Stimulated activated CD4-positive, alpha-beta T cell treated with anti-CD3 and anti-CD28 coated beads, Interleukin-12 subunit alpha, Interleukin-12 subunit beta, amount 100 ng/mL, for 48 hours (primary cell): ENCODE measurements at regions not wholly inside any gene's neighbourhood (a gene's known extent, or its start where the extent isn't known, plus 50 kb on each side); places are given as distances from the start of the nearest gene placed in this dataset.

ENCODE experiments used
- DNase-seq, 3 donors: peaks; one replicate each; pipeline ENCODE4 v3.0.0-alpha.2; 2020; ENCODE audit warnings: low read depth in 2 of 3, low spot score in 1 of 3

DNA sequence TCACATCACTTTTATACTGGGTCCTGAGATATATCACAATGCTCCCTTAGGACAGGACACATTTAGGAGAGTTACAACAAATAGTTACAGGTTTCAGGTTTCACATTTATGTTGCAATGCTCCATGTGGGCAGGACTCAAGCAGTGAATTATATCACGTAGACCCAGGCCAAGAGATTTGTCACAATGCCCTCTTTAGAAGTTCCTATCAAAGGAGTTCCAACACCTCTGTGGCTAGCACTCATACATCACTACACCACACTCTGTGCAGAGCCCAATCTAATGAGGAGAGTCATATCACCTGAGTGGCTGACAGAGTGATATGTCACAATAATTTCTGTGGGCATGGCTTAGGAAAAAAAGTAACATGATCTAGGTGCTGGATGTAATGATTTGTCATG, 1068.2 kb upstream of the AMELY start:
- DNase-seq: no peak

DNA sequence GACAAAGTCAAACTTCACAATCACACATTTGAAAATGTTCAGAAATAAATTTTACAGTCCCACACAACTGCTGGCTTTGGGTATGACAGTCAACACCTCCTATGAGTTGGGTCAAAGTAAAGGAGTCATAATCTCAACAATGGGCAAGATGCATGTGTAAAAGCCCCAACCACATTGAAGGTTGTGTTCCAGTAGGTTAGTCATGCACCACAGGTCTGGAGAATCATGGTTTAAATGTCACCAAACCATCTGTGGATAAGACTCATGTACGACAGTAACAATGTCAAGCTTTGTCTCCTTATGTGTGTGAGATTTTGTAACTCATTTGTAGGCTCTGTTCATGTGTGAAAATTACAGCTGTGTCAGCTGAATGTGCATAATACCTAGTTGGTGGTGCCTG, 1065.7 kb upstream of the AMELY start:
- no peak for DNase-seq

DNA sequence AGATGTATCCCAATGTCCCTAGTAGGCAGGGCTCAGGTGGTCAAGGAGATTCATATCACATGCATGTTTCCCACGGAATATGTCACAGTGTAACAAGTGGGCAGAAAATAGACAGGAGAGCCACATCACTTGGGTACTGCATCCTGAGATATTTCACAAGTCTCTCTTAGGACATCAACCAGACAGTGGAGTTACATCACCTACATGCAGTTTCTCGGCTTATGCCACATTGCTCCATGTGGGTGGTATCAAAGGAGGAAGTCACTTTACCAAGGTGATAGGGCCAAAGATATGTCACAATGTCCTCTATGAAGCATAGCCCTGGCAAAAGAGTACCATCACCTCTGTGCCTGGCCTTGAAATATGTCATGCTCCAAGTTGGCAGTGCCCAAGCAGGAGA, 1056.7 kb upstream of the AMELY start:
- DNase-seq: no peak

DNA sequence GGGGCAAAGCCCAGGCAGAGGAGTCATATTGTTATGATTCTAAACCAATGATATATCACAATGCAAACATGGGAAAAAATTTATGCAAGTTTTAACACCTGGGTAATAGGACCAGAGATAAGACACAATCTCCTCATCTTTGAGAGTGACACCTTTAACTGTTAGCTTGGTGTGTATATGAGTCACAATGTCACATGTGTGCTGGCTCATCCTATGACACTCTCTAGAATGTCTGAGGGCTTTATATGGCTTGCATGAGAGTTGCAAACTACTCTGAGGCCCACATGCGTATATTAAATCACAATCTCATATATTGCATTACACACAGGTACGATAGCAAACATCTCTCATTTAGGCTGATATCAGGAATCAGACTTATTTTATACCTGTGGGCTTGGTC, 1055.4 kb upstream of the AMELY start:
- DNase-seq: no peak

DNA sequence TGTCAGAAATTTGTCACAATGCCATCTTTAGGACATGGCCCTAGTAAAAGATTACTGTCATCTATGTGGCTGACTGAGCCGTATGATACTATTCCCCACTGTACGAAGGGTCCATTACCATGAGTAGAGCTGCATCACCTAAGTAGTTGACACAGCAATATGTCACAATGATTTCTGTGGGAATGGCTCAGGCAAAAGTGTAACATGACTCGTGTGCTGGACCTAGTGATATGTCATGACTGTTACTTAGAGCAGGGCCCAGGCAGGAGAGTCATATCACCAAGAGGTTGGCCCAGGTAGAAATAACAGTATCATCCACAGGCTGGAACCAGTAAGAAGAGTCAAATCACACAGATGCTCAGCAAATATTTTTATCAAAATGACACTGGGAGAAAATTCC, 1051.8 kb upstream of the AMELY start:
- no peak for DNase-seq

DNA sequence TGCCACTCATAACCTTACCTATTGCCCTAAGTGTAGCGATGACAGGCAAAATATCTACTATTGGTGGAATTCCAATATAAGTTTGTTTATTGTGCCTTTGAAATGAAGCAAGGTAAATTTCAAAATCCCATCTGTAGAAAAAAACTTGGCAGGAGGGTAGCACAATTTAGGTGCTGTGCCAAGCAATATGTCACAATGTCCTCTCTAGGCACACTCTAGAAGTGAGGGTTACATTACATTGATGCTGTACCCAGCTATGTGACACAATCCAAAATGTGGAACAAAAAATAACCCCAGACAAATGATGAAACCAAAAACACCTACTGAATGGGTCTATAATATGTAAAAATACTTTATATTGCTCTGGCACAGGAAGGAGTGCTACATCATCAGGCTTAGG, 1050.8 kb upstream of the AMELY start:
- DNase-seq: no peak

DNA sequence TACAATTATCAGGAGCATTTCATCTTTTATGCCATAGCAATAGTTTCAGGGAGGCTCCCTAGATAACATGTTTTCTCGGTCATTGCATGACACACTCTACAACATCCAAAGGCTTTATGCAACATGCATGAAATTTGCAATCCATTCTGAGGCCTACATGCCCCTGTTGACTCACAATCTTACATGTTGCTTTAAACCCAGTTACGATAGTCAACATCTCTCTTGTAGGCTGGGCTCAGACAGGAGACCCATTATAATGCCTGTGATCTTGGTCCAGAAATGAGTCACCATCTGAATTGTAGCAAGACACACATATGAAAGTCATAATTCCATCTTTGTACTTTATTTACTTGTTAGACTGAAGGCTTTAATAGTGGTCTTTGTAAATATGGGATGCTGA, 1050.3 kb upstream of the AMELY start:
- DNase-seq: no peak

DNA sequence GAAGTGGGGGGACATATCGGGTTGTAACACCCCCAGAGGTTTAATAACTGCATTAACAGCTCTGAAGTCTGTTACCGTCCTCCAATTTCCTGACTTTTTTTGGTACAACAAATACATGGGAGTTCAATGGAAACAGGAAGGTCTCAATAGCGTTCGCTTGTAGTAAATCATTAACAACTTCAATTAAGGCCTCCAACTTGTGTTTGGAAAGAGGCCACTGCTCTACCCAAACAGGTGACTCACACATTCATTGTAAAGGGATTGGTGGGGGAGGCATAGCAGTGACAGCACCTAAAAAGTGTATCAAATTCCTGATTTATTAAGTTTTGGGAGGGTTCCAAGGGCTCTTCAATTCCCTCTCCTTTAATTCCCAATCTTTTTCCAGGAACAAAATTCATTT, 1046.2 kb upstream of the AMELY start:
- DNase-seq: no peak

DNA sequence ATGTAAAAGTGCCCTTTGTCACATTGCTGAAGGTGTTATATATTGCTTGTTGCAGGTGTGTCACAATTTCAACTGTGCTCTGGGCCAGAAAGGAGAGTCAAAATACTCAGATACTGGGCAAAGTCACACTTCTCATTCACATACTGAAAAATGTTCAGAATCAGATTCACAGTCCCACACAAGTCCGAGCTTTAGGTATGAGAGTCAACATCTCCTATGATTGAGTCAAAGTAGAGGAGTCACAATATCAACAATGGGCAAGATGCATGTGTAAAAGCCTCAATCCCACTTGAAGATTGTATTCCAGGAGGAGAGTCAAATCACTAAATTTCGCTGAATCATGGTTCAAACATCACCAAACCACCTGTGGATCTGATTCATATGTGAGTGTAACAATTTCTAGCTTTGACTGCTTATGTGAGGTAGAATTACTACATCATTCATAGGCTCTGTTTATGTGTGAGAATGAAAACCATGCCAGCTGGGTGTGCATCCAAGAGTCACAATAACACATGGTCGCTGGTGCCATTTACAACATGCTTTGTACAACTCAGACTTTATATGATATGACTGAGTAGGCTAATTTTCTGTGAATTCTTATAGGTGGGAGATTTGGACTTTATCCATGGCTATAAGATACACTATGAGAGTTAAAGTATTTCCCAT, 1039.8 kb upstream of the AMELY start:
- DNase-seq: no peak

DNA sequence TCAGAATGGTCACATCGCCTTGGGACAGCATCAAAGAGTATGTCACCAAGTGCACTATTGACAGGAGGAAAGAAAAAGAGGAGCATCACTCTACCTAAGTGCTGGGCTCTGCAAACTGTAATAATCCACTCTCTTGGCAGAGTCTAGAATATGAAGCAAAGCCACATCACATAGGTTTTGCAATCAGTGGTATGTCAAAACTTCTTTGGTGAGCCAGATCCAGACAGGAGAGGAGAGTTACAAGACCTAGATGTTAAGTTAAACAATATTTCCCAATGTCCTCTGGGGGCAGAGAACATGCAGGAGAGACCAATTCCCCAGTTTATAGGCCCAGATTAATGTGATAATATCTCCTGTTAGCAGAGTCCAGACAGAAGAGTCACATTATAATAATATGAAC, 1032.6 kb upstream of the AMELY start:
- DNase-seq: no peak

DNA sequence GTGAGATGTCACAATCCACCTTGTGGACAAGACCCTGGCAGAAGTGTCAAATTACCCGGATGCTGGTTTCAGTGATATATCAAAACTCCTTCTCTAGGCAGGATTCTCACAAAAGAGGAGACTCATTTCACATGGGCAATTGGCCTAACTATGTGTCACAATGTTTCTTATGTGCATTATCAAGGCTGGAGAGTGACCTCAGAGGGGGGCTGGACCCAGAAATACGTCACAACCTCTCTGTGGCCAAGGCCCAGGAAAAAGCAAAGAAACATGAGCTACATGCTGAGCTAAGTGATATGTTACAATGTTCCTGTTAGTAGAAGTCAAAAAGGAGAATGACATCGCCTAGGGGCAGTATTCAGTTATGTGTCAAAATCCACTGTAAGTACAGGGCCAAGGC, 1031.2 kb upstream of the AMELY start:
- DNase-seq: no peak

DNA sequence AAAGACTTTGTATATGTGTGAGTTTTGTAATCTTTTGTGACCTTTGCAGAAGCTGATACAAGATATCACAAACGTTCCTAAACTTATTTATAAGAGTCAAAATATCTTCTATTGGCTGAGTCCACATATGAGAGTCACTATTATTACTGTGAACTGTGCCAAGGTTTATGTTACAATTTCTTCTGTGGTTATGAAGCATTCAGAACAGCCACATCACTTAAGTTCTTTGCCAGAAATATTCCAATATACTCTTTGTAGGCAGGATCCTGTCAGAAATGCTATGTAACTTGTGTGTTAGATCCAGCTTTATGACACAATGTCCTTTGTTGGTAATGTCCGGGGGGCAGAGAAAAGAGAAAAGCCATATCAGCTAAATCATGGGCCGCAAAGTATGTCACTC, 1030.3 kb upstream of the AMELY start:
- DNase-seq: no peak

DNA sequence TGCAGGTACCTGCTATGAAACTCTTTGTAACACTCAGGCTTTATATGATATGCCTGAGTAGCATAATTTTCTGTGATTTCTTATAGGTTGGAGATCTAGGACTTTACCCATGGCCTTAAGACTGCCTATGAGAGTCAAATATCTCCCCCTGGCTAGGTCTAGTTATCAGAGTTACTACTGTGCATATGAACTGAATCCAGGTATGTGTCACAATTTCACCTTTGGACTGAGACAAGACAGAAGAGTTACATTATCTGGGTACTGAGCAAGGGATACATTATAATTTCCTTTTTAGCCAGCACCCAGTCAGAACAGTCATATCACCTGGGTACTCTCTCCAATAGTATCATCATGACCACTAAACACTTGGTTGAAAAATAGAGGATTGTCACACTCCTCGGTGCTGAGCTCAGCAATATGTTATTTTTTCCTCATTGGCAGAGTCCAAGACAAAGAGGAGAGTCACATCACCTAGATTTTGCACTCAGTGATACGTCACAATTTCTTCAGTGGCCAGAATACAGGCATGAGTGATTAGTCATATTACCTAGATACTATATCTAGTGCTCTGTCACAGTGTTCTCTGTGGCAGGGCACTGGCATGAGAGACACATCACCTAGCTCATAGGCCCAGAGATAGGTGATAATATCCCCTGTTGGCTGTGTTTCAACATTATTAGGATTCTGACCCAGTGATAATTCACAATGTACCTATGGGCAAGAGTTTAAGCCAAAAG, 1027.6 kb upstream of the AMELY start:
- DNase-seq: no peak

DNA sequence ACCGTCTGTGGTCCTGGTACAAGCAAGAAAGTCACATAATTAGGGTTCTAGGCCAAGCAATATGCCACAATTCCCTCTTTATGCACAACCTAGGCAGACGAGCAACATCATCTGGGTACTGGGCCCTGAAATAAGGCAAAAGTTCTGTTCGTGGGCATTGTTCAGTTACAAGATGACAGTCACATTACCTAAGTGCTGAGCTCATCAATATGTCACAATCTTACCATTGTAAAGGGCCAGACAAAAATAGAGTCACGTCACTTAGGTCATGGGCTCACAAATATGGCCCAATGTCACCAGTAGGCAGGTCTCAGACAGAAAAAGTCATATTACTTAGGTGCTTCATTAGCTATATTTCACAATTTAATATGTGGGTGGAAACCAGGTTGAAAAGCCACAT, 1025.3 kb upstream of the AMELY start:
- DNase-seq: no peak

DNA sequence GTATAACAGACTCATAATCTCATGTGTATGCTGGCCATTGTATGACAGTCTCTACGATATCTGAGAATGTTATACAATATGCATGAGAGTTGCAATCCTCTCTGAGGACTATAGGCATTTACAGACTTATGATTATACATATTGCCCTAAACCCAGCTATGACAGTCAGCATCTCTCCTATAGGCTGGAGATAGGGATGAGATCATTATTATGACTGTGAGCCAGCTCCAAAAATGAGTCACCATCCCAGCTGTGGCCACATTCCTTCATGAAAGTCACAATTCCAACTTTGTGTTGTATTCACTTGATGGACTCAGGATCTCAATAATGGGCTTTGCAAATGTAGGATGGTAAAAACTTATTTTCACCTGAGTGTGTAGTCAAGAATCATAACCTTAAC, 1024.5 kb upstream of the AMELY start:
- no peak for DNase-seq

DNA sequence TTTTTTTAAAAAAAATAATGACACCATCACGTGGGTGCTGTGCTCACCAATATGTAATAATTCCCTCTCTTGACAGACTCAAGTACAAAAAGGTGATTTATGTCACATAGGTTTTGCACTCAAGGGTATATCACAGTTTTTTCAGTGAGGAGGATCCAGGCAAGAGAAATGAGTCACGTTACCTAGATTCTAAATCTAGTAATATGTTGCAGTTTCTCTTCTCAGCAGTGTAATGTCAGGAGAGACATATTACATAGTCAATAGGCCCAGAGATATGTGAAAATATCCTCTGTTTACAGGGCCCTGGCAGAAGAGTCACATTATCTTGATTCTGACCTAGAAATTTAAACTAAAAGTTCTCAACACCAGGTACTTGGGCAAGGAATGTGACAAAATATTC, 1024.1 kb upstream of the AMELY start:
- no peak for DNase-seq

DNA sequence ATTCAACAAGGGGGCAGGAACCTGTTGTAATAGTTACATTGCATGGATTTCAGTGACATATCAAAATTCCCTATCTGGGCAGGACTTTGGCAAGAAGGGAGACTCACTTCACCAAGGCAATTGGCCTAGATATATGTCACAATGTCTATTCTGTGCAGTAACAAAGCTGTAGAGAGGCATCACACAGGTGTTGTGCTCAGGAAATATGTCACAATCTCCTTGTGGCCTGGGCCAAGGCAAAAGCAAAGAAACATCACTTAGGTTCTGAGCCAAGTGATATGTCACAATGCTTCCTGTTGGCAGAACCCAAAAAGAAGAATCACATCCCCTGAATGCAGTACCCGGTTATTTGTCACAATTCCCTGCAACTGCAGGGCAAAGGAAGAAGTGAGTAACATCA, 1020.9 kb upstream of the AMELY start:
- DNase-seq: no peak

DNA sequence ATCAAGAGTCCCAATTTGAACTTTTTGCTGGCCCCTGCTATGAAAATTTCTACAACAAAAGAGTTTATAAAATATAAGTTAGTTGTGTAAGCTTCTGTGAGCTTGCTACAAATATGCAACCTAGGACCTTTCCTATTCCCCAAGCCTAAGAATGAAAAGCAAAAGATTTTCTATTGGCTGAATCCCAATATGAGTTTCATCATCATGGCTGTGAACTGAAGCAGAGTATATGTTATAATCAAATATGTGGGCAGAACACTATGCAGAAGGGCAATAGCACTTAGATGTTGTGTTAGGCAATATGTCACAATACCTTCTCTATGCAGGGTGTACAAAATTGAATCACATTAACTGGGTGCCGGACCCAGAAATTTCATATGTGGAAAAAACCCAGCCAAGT, 1018.3 kb upstream of the AMELY start:
- no peak for DNase-seq

DNA sequence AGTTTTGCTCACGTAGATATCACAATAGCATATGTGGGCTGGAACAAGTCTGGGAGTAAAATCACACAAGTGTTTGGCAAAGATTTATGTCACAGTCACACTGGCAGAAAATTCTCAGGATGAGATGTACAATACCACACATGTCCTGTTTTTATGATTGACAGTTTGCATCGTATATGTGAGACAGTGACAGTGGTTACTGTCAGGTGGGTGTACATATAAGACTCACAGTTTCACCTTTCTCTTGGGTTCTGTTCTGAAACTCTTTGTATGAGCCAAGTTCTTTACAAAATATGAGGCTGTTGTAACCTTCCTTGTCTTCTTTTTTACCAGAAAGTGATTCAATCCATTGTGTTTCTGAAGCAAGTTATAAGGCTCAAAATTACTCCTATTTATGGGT, 1012.5 kb upstream of the AMELY start:
- DNase-seq: no peak

DNA sequence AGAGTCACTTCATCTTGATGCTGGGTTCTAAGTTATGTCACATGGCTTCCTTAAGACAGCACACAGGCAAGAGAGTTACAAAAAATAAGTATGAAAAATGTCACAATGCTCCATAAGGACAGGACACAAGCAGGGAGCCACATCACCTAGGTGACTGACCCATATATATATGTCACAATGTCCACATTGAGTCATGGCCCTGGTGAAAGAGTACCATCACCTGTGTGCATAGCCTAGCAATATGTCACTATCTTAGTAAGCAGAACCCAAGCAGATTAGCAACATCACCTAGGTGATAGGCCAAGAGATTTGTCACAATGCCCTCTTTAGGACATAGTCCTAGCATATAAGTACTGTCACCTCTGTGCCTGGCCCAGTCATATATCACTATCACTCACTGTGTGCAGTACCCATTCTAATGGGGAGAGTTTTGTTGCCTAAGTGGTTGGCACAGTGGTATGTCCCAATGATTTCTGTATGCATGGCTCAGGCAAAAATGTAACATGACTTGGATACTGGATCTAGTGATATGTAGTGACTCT, 1012.0 kb upstream of the AMELY start:
- no peak for DNase-seq

DNA sequence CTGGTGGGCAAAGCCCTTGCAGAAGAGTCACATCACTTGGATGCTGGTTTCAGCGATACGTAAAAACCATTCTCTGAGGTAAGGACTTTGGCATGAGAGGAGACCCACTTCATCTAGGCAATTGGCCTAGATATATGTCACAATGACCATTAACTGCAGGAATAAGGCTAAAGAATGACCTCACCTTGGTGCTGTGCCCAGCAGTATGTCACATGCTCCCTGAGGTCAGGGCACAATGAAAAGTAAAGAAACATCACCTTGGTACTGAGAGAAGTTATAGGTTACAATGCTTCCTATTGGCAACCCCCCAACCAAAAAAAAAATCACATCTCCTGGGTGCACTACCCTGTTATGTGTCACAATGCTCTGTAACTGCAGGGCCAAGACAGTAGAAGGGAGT, 1008.8 kb upstream of the AMELY start:
- DNase-seq: no peak

DNA sequence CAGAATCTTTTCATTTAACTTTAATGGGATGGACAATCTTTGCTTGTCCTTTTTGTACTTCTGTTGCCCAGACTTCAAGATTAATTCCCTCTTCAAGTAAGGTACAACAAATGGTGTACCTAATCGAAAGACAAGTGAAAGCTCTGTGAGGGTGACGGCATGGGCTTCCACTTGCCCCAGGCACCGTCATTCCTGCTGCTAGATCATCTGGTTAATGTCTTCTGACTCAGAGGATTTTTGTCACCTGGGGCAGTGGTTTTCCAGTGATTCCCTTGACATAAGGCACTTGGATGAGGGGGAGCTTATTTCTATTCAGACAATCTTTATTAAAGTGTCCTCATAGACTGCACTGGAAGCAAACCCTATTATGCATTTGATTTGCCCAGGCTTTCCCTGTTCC, 977.0 kb upstream of the AMELY start:
- DNase-seq: no peak

DNA sequence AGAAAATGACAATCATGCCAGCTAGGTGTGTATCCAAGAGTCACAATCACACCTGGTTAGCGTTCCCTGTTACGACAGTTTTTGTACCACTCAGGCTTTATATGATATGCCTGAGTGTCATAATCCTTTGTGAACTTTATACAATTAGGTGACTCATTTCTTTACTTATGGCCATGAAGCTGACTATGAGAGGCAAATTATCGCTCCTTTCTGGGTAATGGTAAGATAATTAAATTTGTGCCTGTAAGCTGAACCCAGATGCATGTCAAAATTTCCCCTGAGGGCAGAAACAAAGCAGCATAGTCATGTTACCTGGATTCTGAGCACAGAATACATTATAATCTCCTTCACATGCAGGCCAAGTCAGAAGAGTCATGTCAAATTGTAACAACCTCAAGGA, 970.1 kb upstream of the AMELY start:
- DNase-seq: no peak
